Stomach (tissue), 8 donors: ENCODE measurements at regions not wholly inside any gene's neighbourhood (a gene's known extent, or its start where the extent isn't known, plus 50 kb on each side); places are given as distances from the start of the nearest gene placed in this dataset.
A peak's percentile ranks its signal among the peaks of the same experiment; 100 is the strongest.

Experiments
- DNase-seq, 2 donors: peaks; one replicate each; pipeline versions ENCODE4 v3.0.0 to v3.0.0-alpha.2; 2013 to 2019
- H3K27ac ChIP-seq, 5 donors: fragments of 200-600 bp in 4 of 5; sonication (generic) in 4 of 5; one replicate each; pipeline ENCODE4 v1.5.1; 2013 to 2019; ENCODE audit warnings: mild to moderate bottlenecking in 1 of 5, moderate library complexity in 1 of 5
- H3K27me3 ChIP-seq, 3 donors: fragments of 200-600 bp; sonication (generic); one replicate each; pipeline ENCODE4 v1.5.1; 2017 to 2019; ENCODE audit warnings: mixed run types in 1 of 3
- H3K36me3 ChIP-seq, 4 donors: fragments of 200-600 bp; sonication (generic); 1 replicate in 3 of 4; 2 replicates in 1 of 4; pipeline ENCODE4 v1.5.1; 2016 to 2019
- H3K4me1 ChIP-seq, 4 donors: fragments of 200-600 bp; sonication (generic); one replicate each; pipeline ENCODE4 v1.5.1; 2016 to 2019
- H3K4me3 ChIP-seq, 4 donors: fragments of 200-600 bp; sonication (generic) in 3 of 4; one replicate each; pipeline ENCODE4 v1.5.1; 2016 to 2019; ENCODE audit warnings: mild to moderate bottlenecking in 1 of 4
- H3K9me3 ChIP-seq, 4 donors: fragments of 200-600 bp; sonication (generic); one replicate each; pipeline ENCODE4 v1.5.1; 2016 to 2019
- EP300 ChIP-seq: sonication (generic); formaldehyde crosslinking; IDR thresholded peaks from one replicate; pipeline ENCODE4 v1.6.1; 2017; ENCODE audit warnings: antibody characterized with exemption
- POLR2A ChIP-seq, 4 donors: fragments of 450-650 bp; IDR thresholded peaks; one replicate each; pipeline ENCODE4 v1.6.1; 2016; ENCODE audit warnings: antibody characterized with exemption in 4 of 4, control low read depth in 2 of 4, mild to moderate bottlenecking in 1 of 4, moderate library complexity in 1 of 4
- POLR2AphosphoS5 ChIP-seq, 3 donors: sonication (generic); formaldehyde crosslinking; IDR thresholded peaks; one replicate each; pipeline ENCODE4 v1.6.1; 2016; ENCODE audit warnings: antibody characterized with exemption in 3 of 3
- WGBS, 5 donors: extraction: QIAGEN DNeasy Blood & Tissue Kit in 3 of 5; methylation state at CpG; one replicate each; pipeline versions ENCODE4 v1.1.5 to v1.1.7; 2013 to 2018; 5-methylcytosine and 5-hydroxymethylcytosine counted together
- intact Hi-C: fragments of 100-400 bp; cut with DNase I; formaldehyde crosslinking; loops from one replicate; pipeline ENCODE4 v1.15.1; 2023; ENCODE audit warnings: low total_unique reads
- TF ChIP-seq, protein P1 (sequence below), 7 experiments: fragments of 450-650 bp in 4 of 7; fragments of 200-600 bp in 3 of 7; sonication (generic) in 3 of 7; IDR thresholded peaks; one replicate each; pipeline ENCODE4 v1.5.1; 2016 to 2019; ENCODE audit warnings: antibody characterized with exemption in 7 of 7, control low read depth in 2 of 7, mild to moderate bottlenecking in 1 of 7
- donor health status: healthy with polysubstance abuse.
- donor health status: Bipolar disorder and iron deficiency.
- donor health status: healthy.

DNA sequence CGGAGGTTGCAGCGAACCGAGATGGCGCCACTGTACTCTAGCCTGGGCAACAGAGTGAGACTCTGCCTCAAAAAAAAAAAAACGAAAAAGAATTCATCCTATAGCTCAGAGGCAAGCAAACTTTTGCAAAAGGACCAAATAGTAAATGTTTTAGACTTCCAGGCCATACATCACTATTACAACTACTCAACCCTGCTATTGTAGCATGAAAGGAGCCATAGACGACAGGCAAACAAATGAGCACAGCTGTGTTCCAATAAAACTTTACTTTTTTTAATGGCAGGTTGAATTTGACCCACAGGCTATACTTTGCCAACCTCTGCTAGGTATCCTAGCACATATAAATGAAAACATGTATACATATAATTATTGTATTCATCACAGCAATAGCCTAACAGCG, 58.9 kb upstream of the SLC30A5 start:
- Histone ChIP-seq H3K4me1 (no peaks in the 10 kb centered on the region), H3K9me3 (no peaks in the 10 kb centered on the region), H3K36me3 (no peaks in the 10 kb centered on the region), H3K4me3 (no peak overlapping the region), H3K27me3 (no peaks in the 10 kb centered on the region), H3K27ac (no peak overlapping the region)
- TF ChIP-seq EP300 (no peak), POLR2AphosphoS5 (IDR thresholded peaks at IDR 0.05) (no peak), POLR2A (IDR thresholded peaks at IDR 0.05) (no peak)
- TF ChIP-seq, protein P1, sequence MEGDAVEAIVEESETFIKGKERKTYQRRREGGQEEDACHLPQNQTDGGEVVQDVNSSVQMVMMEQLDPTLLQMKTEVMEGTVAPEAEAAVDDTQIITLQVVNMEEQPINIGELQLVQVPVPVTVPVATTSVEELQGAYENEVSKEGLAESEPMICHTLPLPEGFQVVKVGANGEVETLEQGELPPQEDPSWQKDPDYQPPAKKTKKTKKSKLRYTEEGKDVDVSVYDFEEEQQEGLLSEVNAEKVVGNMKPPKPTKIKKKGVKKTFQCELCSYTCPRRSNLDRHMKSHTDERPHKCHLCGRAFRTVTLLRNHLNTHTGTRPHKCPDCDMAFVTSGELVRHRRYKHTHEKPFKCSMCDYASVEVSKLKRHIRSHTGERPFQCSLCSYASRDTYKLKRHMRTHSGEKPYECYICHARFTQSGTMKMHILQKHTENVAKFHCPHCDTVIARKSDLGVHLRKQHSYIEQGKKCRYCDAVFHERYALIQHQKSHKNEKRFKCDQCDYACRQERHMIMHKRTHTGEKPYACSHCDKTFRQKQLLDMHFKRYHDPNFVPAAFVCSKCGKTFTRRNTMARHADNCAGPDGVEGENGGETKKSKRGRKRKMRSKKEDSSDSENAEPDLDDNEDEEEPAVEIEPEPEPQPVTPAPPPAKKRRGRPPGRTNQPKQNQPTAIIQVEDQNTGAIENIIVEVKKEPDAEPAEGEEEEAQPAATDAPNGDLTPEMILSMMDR (IDR thresholded peaks at IDR 0.05), result no peak
- 92 to 97% (median 95%) methylated on average over 7 of the region's 7 CpGs for WGBS, 5 donors
- intact Hi-C loops, result no loop called here
- DNase-seq, result no peak

DNA sequence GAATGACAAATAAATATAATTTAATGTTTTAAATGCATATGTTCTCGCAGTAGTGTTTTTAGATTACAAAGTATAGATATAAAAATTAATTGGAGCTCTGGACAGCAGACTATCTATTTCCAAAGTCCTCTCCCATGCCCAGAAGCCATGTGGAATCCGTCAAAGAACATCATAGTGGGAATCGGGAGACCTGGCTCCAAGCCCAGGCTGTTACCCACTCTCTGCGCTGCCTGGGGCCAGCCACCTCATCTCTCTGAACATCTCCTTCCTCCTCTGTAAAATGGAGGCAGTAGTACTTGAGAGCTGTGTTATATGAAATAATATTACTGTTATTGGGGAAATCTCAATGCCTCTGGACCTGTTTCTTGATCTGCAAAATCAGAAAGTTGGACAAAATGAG, 58.1 kb upstream of the SLC30A5 start:
- intact Hi-C loops, result no loop called here
- no peaks in the 10 kb centered on the region for H3K27me3 ChIP-seq
- WGBS, 5 donors, result 65 to 84% (median 79%) methylated on average over 4 of the region's 4 CpGs

DNA sequence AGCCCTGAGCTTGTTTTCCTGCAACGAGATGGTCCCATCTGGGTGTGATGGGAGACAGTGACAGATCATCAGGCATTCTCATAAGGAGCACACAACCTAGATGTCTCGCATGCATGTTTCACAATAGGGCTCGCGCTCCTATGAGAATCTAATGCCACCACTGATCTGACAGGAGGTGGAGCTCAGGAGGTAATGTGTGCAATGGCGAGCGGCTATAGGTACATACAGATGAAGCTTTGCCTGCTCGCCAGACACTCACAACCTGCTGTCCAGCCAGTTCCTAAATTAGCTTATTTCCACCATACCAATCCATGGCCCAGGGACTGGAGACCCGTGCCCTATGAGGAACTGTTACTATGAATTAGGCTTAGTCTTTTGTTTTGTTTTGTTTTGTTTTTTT, 55.3 kb upstream of the SLC30A5 start:
- peaks cover 0 to 4% (median 2%) of the 10 kb centered on the region in 4 donors for H3K4me1 ChIP-seq
- no peaks in the 10 kb centered on the region for H3K27me3 ChIP-seq
- no peak for TF ChIP-seq POLR2A (IDR thresholded peaks at IDR 0.05)
- TF ChIP-seq, protein P1 (IDR thresholded peaks at IDR 0.05), result no peak
- TF ChIP-seq EP300, result no peak
- TF ChIP-seq POLR2AphosphoS5 (IDR thresholded peaks at IDR 0.05), result no peak
- 89 to 96% (median 92%) methylated on average over 8 of the region's 8 CpGs for WGBS, 5 donors
- H3K36me3 ChIP-seq, result no peaks in the 10 kb centered on the region
- intact Hi-C loops, result no loop called here
- no peaks in the 10 kb centered on the region for H3K9me3 ChIP-seq
- no peak for DNase-seq
- H3K27ac ChIP-seq, result no peak overlapping the region
- H3K4me3 ChIP-seq, result no peak overlapping the region

More for the DNA sequence above, 58.1 kb upstream of the SLC30A5 start:
- no peaks in the 10 kb centered on the region for H3K36me3 ChIP-seq
- DNase-seq, result peak in 1 of 2 donors; percentile 25
- TF ChIP-seq EP300 (no peak), POLR2AphosphoS5 (IDR thresholded peaks at IDR 0.05) (no peak), POLR2A (IDR thresholded peaks at IDR 0.05) (no peak)
- TF ChIP-seq, protein P1 (IDR thresholded peaks at IDR 0.05), result no peak
- no peak overlapping the region for H3K27ac ChIP-seq
- no peak overlapping the region for H3K4me3 ChIP-seq
- H3K4me1 ChIP-seq, result no peaks in the 10 kb centered on the region
- no peaks in the 10 kb centered on the region for H3K9me3 ChIP-seq

DNA sequence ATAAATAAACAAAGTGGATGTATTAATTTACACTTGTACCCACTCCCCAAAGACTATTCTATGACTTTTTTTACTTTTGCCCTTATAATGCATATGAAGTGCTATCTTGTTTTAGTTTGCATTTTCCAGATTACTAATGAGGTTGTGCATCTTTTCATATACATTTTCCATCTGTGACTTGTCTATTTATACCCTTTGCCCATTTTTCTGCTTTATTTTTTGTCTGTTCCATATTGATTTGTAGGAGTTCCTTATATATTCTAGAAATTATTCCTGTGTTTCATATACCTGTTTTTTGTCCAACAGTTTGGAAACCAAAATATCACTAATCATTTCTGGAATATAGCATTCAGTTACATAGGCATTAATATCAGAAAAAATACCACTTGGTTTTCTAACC, 54.0 kb upstream of the SLC30A5 start:
- no peaks in the 10 kb centered on the region for H3K36me3 ChIP-seq
- intact Hi-C loops, result no loop called here

More for the DNA sequence above, 54.0 kb upstream of the SLC30A5 start:
- no peak for DNase-seq
- Histone ChIP-seq H3K4me3 (no peak overlapping the region), H3K9me3 (no peaks in the 10 kb centered on the region), H3K27me3 (no peaks in the 10 kb centered on the region), H3K27ac (no peak overlapping the region), H3K4me1 (peaks cover 0 to 8% (median 4%) of the 10 kb centered on the region in 4 donors)
- TF ChIP-seq POLR2AphosphoS5 (IDR thresholded peaks at IDR 0.05), result no peak
- TF ChIP-seq EP300, result no peak
- TF ChIP-seq, protein P1 (IDR thresholded peaks at IDR 0.05), result no peak
- TF ChIP-seq POLR2A (IDR thresholded peaks at IDR 0.05), result no peak
